ENCODE measurements at regions not wholly inside any gene's neighbourhood (a gene's known extent, or its start where the extent isn't known, plus 50 kb on each side); places are given as distances from the start of the nearest gene placed in this dataset.
"Not testable (repeated sequence)": the region's sequence is repeated elsewhere in the genome, so short reads cannot be mapped to it uniquely, and the experiment has no call there.

DNA sequence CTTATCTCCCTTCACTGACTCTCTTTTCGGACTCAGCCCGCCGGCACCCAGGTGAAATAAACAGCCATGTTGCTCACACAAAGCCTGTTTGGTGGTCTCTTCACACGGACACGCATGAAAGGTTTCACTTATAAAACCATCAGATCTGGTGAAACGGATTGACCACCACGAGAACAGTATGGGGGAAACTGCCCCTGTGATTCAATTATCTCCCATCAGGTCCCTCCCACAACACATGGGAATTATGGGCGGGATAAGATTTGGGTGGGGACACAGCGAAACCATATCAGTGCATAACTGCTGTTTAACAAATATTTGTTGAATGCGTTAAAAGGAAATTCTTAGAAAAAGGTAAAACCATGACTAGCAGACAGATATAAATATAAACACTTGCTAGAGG lies 464.4 kb downstream of the AJAP1 start:
- DNase-seq; intact Hi-C loops (cut with DNase I): not testable (repeated sequence)

DNA sequence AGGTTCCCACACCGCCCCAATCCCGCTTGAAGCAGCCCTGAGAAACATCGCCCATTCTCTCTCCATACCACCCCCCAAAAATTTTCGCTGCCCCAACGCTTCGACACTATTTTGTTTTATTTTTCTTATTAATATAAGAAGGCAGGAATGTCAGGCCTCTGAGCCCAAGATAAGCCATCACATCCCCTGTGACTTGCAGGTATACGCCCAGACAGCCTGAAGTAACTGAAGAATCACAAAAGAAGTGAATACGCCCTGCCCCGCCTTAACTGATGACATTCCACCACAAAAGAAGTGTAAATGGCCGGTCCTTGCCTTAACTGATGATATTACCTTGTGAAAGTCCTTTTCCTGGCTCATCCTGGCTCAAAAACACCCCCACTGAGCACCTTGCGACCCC lies 463.9 kb downstream of the AJAP1 start:
- DNase-seq; intact Hi-C loops (cut with DNase I): not testable (repeated sequence)

DNA sequence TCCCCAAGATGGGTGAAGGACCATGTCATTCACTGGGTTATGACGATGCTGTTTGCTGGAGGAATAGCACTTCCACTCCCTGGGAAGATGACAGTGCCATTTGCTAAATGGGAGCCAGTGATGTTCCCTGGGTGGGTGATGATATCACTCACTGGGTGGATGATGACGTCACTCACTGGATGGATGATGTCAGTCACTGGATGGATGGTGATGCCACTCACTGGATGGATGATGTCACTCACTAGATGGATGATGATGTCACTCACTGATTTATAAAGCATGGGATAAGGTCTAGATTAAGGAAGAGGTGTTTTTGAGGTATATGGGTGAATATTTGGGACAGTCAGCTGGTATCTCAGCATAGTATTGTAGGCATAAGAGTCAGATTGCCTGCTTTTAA lies 457.2 kb downstream of the AJAP1 start:
- intact Hi-C loops (cut with DNase I) = no loop called here

DNA sequence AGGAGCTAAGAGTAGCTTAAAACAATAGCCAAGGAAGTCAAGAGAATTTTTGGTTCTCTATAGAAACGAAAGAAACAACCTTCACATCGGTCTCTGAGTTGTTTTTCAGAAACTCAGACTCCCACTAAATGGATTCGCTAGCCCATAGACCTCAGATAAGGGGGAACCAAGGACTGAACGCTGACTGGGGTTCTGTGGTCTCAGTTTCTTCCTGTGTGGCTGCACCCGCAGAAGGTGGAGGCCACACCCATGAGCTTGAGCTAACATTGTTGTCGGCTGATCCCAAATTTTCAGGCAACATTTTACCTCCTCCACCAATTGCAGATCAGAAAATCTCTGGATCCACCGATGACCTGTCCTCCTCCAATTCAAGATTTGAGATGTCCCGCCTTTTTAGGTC lies 456.1 kb downstream of the AJAP1 start:
- intact Hi-C loops (cut with DNase I) = no loop called here
- no peak for DNase-seq

More for the DNA sequence above, 457.2 kb downstream of the AJAP1 start:
- no peak for DNase-seq

DNA sequence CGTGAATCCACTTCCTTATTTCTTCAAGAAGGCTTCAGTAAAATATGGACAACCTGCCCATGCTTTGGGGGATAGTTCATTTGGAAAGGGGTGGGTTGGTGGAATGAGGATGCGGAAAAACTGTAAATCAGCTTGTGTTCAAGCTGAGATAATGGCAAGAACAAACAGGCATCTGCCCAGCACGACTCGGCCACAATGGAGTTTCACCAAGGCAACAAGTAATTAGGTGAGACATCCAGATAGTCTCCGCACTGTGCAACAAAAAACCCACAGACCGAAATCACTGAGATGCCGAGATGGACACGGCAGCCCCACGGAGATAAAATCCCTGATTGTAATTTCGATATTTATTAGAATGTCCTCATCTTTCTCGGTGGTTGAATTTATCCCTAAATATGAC lies 455.2 kb downstream of the AJAP1 start:
- intact Hi-C loops (cut with DNase I) = no loop called here
- DNase-seq = no peak

DNA sequence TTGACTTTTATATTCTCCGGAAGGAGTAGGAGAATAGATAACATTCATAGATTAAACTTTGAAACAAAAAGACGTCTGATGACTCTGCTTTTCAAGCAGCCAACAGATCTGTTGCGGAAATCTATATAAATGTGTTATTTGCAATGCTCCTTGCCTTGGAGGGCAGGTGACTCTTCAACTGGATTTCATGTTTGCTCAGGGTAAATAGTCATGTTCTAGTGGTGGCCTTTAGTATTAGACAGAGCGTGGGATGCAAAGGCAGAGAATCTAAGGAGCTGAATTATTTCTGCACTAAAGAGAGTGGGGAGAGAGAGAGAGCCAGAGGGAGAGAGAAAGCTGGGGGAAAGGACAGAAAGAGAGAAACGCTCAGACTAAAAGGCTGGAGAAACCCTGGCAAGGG lies 454.3 kb downstream of the AJAP1 start:
- DNase-seq = no peak

DNA sequence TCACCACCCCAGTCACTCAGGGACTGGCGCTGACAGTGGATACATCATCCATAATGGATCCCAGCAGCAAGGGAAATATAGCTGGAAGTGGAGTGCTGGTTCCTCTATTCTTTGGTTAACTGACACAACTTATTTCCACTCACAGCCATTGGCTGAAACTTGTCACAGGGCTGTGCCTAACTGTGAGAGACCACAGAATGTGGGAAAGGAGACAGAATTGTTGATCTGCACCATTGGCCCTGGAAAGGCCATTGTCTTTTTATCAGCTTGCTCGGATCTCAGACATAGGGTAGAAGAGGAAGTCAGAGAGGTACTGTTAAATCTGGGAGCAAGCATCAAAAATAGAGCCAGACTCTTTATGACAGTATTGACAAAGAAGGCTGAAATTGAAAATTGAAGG lies 451.3 kb downstream of the AJAP1 start:
- no peak for DNase-seq
- intact Hi-C loops (cut with DNase I) = no loop called here

More for the DNA sequence above, 454.3 kb downstream of the AJAP1 start:
- intact Hi-C loops (cut with DNase I) = no loop called here

DNA sequence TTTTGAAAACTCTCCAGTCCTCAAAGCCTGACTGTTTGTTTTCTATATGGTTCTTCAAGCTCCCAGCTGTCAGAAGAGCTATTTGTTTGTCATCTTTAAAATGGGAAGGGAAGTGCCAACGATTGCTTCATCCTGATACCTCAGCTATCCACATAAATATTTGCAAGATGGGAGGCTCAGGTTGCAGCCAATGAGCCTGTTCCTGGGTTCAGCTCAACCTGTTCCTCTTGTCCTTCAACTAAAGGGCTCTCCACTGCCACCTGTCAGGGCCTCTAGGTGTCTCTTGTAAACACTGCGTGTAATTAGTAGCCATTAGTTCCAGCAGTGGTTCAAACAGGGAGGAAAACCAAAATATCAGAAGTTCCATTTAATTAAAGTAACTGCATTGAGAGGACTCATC lies 445.1 kb downstream of the AJAP1 start:
- intact Hi-C loops (cut with DNase I) = no loop called here
- DNase-seq = no peak

DNA sequence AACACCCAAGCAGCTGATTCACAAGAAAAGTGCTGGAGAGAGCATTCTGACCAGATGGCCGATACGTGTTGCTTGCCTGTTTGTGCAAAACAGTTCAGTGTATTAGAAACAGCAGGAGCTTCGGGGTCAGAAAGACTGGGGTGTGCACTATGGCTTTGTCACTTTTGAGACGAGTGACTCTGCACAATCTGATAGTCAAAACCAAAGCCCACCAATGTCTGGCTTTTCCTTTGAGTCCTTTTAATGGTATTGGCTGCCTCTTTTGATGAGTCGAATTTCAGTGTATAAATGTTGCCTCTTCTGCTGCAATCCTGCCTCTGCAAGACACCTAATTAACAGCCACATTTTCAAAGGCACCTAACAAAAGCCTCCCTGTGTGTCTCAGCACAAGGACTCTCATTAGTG lies 444.6 kb downstream of the AJAP1 start:
- intact Hi-C loops (cut with DNase I) = no loop called here
- no peak for DNase-seq

DNA sequence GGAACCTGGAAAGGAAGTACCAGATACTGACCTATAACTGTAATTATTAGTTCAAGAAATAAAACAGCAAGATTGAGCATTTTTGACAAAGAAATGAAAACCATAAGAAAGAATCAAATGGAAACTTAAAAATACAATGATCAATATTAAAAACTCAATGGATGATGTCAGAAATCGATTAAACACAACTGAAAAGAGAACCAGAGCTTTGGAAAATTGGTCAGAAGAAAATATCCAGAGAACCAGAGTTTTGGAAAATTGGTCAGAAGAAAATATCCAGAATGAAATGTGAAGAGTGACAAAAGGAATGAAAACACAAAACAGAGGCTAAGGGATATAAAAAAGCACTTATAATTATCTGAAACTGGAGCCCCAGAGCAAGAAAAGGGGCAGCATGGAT lies 438.6 kb downstream of the AJAP1 start:
- no peak for DNase-seq

DNA sequence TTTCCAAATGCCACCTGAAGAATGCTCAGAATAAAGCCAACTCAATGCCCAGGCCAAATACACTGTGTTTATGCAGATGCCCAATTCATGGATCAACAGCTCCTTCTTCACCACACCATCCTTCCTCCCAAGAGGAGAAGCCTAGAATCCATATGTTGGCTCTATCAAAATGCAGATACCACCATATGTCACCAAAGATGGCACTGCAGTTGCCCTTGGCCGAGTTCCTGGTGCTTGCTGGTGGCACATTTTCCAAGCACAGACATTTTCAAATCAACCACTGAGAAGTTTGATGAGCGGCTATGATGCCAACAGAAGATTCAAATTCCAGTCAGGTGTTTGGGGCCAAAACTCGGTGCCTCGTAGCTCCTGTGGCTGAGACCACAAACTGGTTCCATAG lies 430.3 kb downstream of the AJAP1 start:
- DNase-seq = no peak
- intact Hi-C loops (cut with DNase I) = no loop called here

More for the DNA sequence above, 438.6 kb downstream of the AJAP1 start:
- intact Hi-C loops (cut with DNase I) = no loop called here

DNA sequence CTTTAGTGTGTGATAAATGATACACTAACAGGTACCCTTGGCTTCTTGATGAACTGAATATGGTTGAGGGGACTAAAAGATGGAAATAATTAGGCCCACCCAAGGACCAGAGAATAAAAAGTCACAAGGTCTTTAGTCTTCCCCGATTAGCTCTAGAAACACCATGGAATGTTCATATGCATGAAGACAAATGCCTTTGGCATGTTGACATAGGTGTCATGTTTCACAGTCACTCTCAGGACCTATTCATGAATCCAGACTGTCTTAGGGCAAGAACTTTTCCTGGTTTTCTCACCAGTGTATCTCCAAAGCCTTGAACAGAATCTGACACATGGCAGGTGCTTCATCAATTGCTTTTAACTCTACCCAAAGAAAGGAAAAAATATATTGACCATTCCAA lies 412.8 kb downstream of the AJAP1 start:
- intact Hi-C loops (cut with DNase I) = no loop called here
- DNase-seq = no peak

DNA sequence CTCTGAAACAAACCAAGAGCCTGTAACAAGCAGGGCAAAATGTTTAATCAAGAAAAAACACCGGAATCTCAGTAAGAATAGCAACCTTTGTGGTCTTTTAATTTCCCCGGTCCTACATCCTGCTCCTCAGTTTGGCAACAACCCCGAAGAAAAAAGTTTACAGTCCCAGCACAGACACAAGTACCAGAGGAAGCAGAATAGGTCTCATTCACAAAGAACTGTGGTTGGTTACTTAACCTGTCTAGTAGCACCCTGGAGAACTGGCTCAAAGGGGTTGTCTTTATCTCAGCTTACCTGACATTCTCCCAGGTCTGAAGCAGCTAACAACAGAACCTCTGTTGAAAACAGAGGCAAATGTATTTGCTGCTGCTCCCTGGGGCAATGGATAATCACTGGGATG lies 399.3 kb downstream of the AJAP1 start:
- no peak for DNase-seq
- intact Hi-C loops (cut with DNase I) = no loop called here

DNA sequence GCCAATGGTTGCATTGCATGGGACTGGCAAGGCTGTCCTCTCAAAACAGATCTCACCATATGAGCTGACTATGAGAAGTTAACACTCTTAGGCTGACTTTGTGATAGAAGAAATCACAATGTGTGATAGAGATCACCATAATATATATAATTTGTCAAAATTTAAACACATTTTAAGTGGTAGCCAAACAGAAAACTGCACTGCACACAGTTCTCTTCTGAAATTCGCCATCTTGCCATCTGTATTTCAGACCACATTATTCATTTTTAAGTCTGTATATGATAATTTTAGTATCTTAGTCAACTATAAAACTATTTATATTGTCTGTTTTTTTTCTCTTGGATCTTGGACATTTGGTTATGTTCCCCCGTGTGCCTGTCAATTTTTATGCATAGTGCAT lies 374.7 kb downstream of the AJAP1 start:
- DNase-seq = no peak
- intact Hi-C loops (cut with DNase I) = no loop called here

DNA sequence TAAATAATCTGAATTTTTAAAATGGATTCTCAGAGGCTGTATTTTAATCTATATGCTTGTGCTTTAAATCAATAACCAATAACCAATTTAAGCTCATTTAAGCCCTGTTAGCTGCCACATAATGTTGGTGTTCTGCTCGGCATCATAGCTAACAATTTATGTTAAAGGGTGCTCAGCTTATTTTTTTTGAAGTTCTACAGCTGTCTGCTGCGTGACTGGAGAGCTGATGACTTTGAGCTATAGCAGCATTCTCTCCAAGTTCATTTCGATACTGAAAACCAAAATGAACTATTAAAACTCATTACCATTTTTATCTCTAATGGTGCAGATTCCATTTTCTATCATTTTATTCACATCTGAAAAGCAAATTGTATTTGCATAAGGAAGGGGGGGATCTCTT lies 357.8 kb downstream of the AJAP1 start:
- intact Hi-C loops (cut with DNase I) = no loop called here
- no peak for DNase-seq

DNA sequence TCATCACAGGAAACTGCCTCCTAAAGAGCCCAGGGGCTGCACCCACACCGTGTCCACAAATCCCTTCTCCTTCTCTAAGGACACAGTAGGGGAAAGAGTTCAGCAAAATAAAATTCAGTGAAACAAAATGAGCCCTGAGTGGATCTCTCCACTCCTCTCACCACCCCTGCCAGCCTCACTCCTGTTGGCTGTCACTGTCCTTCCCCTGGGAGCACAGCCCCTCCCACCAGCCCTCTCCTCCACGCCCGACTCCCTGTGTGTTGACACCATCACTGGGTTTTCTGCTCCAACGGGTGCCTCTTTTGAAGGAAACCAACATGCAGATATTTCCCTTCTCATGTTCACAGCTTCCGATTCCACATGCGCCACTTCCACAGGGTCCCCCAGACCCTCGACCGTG lies 356.2 kb downstream of the AJAP1 start:
- intact Hi-C loops (cut with DNase I) = no loop called here
- no peak for DNase-seq

DNA sequence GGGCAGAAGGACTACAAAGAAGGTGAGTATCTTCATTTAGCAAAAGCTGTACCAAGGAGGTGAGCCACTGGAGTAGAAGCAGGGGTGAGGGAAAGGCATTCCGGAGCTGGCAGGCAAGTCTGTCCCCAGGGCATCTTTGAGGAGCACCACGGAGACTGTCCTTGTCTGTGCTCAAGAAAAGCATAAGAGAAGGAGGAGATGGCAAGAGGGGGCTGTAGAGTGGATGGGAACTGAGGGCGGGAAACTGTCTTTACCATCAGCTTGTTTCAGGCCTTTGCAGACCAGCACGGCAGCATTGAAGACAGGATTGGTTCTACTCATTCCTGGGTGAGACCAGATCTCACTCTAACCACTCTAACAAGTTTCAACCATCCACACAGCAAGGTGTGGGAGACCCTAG lies 355.8 kb downstream of the AJAP1 start:
- intact Hi-C loops (cut with DNase I) = no loop called here
- no peak for DNase-seq

DNA sequence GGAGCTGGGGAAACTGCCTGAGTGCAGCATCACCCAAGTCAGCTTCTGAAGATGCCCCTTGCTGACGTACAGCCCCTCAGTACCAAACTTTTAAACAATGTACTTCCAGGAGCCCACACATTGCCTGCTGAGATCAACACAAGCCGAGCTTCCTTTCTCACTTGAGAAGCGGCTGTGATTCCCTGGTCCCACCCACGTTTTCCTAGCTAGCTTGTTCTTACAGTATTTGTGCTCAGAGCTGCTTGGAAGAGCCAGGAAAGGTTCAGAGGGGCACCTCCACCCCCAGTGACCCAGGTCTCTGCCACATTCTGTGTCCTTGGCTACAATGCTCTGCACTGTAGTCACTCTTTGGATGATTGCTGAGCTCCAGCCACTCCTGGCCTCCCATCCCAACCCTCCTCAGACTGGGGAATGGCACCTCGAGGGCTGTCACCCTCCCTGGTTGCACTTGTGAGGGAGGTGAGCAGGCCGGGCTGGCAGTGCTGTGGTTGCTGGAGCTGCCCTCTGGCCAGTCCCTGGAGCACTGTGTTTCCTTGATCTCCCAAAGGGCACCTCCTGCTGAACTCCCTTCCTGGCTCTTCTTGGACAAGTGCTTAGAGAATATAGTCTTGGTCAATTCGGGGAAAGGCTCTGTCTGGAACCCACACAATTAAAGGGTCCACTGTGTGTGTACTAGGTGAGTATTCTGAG lies 355.1 kb downstream of the AJAP1 start:
- DNase-seq = peak in 37 of 42 donors; percentile 3 to 82 (median 40)
- intact Hi-C loops (cut with DNase I) = no loop called here

DNA sequence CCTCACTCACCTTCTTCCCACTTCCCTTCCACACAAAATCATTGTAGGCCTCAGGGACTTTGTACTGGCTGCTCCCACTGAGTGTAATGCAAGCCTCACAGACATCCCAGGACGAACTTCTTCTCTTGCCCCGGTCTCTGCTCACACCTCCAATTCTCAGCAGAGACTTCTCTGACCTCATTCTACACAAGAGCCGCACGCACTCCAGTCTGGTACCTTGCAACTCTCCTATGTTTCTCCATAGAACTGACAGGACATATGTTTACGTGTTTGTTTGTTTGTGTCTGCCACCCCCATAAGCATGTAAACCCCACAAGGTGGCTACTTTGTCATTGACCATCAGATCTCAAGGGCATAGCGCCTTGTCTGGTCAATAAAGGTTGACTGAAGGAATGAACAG lies 350.8 kb downstream of the AJAP1 start:
- intact Hi-C loops (cut with DNase I) = no loop called here

DNA sequence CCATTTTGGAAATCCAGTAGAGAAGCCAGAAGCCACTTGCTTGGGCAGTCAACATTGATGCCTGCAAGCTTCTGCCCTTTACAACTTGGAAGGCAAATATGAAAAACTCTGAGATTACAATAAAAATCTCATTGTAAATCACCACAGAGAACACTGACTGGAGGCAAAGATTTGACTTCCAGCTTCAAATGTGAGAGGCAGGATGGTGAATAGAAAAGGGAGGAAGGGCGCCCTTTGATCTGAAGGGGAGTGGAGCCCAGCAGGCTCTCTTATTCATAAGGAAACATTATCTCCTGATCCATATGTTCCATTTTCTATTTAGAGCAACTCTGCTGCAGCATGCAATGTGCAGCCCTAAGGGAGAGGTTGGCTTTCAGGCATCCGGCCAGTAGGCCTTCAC lies 348.3 kb downstream of the AJAP1 start:
- no peak for DNase-seq
- intact Hi-C loops (cut with DNase I) = no loop called here

More for the DNA sequence above, 350.8 kb downstream of the AJAP1 start:
- DNase-seq = no peak

DNA sequence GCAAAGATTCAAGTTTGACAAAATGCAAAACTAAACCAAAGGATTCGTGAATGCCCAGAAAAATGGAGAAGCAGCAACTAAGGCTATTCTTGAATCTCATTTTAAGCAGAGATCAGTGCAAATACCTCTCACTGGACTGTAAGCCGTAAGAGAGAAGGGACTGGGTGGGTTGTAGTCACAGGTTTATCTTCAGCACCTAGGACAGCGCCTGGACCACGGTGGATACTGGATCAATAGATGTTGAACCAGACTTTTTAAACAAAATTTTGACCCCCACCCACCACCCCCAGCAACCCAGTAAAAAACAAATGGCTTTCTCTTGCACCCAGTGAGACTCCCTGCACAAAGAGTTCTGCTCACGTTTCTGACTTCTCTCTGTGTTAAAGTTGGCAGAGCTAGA lies 347.1 kb downstream of the AJAP1 start:
- DNase-seq = no peak
- intact Hi-C loops (cut with DNase I) = no loop called here

DNA sequence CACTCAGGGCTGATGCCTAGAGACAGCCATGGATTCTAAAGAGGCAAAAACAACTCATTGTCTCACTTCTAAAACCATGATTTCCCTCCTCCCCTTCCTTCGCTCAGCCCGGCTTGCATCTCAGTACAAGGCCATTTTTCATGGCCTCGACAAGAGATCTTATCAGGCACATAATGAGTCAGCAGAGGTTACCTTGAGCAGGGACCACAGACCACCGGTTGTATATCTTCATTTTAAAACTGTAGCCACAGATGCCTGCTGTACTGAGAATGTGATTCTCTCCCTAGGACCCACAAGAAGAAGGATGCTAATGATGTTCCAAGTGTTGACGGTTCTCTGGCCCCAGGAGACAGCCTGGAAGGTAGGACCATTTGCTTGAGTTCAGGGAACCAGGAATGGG lies 331.9 kb downstream of the AJAP1 start:
- no peak for DNase-seq
- intact Hi-C loops (cut with DNase I) = no loop called here
